ENCODE measurements at regions not wholly inside any gene's neighbourhood (a gene's known extent, or its start where the extent isn't known, plus 50 kb on each side); places are given as distances from the start of the nearest gene placed in this dataset.
"Not testable (repeated sequence)": the region's sequence is repeated elsewhere in the genome, so short reads cannot be mapped to it uniquely, and the experiment has no call there.

- H3K36me3 Mint-ChIP-seq (ENCODE audit: insufficient read depth, unreplicated experiment), result no peaks in the 10 kb centered on the region
- no peak overlapping the region for H3K27ac Mint-ChIP-seq (ENCODE audit: unreplicated experiment)
- peaks cover 6% of the 10 kb centered on the region for H3K9me3 Mint-ChIP-seq (ENCODE audit: low read depth, unreplicated experiment)
- intact Hi-C loops (cut with micrococcal nuclease; ENCODE audit: unreplicated experiment), result no loop called here
- no peaks in the 10 kb centered on the region for H3K27me3 Mint-ChIP-seq (ENCODE audit: unreplicated experiment)
- no peak overlapping the region for H3K4me3 Mint-ChIP-seq (ENCODE audit: low read depth, unreplicated experiment)
- no peaks in the 10 kb centered on the region for H3K4me1 Mint-ChIP-seq (ENCODE audit: low read depth, unreplicated experiment)
- no peak for DNase-seq
- CTCF ChIA-PET, result no interaction called here
- no peak for TF ChIP-seq CTCF (IDR thresholded peaks at IDR 0.05; ENCODE audit: unreplicated experiment)
- BruUV-seq (replicated peaks), result no TSS peak
These were observed 839.3 kb upstream of the GRIA3 start for GRCh38 chrX:122344816-122345215.

DNA sequence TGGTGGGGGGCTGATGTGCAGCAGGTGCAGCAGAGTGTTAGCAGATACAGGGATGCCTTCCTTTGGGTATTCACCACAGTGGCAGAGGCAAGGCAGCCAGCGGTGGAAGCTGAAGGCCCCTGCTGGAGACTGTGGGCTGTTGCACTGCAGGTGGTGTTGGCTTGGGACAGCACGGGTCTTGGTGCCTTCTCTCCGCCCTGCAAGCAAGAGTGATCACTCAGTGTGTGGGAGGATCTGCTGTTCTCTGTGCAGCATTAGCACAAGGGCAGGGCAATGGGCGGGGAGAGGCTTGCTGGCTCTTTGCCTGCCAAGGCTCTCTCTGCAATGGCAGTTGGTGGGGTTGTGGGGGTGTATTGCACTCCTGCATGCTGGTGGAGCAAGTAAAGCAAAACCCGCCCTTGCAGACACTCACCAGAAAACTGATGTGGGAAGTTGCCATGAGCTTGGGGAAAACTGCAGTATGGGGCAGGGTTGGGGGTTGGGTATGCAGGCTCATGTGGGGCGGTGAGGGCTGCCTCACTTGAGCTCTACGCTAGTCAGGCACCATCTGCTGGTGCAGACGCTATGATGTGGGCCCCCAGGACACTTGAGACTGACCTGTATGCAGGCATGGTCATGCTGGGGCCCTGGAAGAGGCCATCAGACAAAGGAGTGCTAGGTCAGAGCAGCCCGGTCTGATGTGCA lies 820.8 kb upstream of the GRIA3 start:
- no peaks in the 10 kb centered on the region for H3K27me3 Mint-ChIP-seq (ENCODE audit: unreplicated experiment)
- intact Hi-C loops (cut with micrococcal nuclease; ENCODE audit: unreplicated experiment), result no loop called here
- BruUV-seq (replicated peaks), result no TSS peak
- H3K36me3 Mint-ChIP-seq (ENCODE audit: insufficient read depth, unreplicated experiment), result no peaks in the 10 kb centered on the region
- DNase-seq, result no peak
- no peaks in the 10 kb centered on the region for H3K9me3 Mint-ChIP-seq (ENCODE audit: low read depth, unreplicated experiment)
- no peak overlapping the region for H3K4me3 Mint-ChIP-seq (ENCODE audit: low read depth, unreplicated experiment)
- no peak overlapping the region for H3K27ac Mint-ChIP-seq (ENCODE audit: unreplicated experiment)
- no peak for TF ChIP-seq CTCF (IDR thresholded peaks at IDR 0.05; ENCODE audit: unreplicated experiment)
- CTCF ChIA-PET, result no interaction called here
- H3K4me1 Mint-ChIP-seq (ENCODE audit: low read depth, unreplicated experiment), result no peaks in the 10 kb centered on the region

DNA sequence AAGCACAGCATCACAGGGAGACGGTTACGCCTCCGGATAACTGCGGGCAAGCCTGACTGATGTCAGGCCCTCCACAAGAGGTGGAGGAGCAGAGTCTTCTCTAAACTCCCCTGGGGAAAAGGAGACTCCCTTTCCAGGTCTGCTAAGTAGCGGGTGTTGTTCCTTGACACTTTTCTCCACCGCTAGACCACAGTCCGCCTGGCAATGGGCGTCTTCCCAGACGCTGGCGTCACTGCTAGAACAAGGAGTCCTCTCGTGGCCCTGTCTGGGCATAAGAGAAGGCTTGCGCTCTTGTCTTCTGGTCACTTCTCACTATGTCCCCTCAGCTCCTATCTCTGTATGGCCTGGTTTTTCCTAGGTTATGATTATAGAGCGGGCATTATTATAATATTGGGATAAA lies 808.5 kb upstream of the GRIA3 start:
- H3K27me3 Mint-ChIP-seq (ENCODE audit: unreplicated experiment); H3K9me3 Mint-ChIP-seq (ENCODE audit: low read depth, unreplicated experiment); BruUV-seq (replicated peaks); H3K4me3 Mint-ChIP-seq (ENCODE audit: low read depth, unreplicated experiment); DNase-seq; H3K27ac Mint-ChIP-seq (ENCODE audit: unreplicated experiment); H3K4me1 Mint-ChIP-seq (ENCODE audit: low read depth, unreplicated experiment); CTCF ChIA-PET; H3K36me3 Mint-ChIP-seq (ENCODE audit: insufficient read depth, unreplicated experiment); intact Hi-C loops (cut with micrococcal nuclease; ENCODE audit: unreplicated experiment): not testable (repeated sequence)

DNA sequence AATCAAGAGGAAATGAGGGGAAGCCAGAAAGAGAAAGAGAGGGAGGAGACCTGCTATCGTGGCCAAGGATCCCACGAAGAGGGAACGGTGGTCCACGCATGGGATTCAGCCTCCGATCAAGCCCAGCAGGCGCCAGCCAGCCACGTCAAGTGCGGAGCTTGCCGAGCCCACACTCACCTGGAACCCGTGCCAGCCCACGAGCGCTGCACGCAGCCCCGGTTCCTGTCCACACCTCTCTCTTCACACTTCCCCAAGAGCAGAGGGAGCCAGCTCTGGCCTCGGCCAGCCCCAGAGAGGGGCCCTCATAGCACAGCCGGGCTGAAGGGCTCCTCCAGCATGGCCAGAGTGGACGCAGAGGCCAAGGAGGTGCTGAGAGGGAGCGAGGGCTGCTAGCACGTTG lies 795.1 kb upstream of the GRIA3 start:
- TF ChIP-seq CTCF (IDR thresholded peaks at IDR 0.05; ENCODE audit: unreplicated experiment), result no peak
- Mint-ChIP-seq H3K36me3 (ENCODE audit: insufficient read depth, unreplicated experiment) (no peaks in the 10 kb centered on the region), H3K9me3 (ENCODE audit: low read depth, unreplicated experiment) (peaks cover 2% of the 10 kb centered on the region), H3K4me3 (ENCODE audit: low read depth, unreplicated experiment) (no peak overlapping the region), H3K27me3 (ENCODE audit: unreplicated experiment) (no peaks in the 10 kb centered on the region), H3K27ac (ENCODE audit: unreplicated experiment) (no peak overlapping the region), H3K4me1 (ENCODE audit: low read depth, unreplicated experiment) (no peaks in the 10 kb centered on the region)
- BruUV-seq (replicated peaks), result no TSS peak
- intact Hi-C loops (cut with micrococcal nuclease; ENCODE audit: unreplicated experiment), result no loop called here
- CTCF ChIA-PET, result no interaction called here
- no peak for DNase-seq

DNA sequence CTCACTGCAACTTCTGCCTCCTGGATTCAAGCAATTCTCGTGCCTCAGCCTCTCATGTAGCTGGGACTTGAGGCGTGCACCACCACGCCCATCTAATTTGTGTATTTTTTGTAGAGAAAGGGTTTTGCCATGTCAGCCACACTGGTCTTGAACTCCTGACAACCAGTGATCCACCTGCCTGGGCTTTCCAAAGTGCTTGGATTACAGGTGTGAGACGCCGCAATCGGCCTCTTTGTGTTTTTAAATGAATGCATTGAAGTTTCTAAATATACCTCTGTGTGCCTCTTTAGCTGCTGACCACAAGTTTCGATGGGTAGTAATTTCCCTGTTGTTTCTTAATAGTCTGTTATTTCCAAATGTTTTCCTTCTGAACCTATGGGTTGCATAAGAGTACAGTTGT lies 765.3 kb upstream of the GRIA3 start:
- H3K36me3 Mint-ChIP-seq (ENCODE audit: insufficient read depth, unreplicated experiment), result no peaks in the 10 kb centered on the region
- no peaks in the 10 kb centered on the region for H3K27me3 Mint-ChIP-seq (ENCODE audit: unreplicated experiment)
- H3K4me3 Mint-ChIP-seq (ENCODE audit: low read depth, unreplicated experiment), result no peak overlapping the region
- H3K27ac Mint-ChIP-seq (ENCODE audit: unreplicated experiment), result no peak overlapping the region
- BruUV-seq (replicated peaks), result no TSS peak
- no peaks in the 10 kb centered on the region for H3K9me3 Mint-ChIP-seq (ENCODE audit: low read depth, unreplicated experiment)
- no peak for DNase-seq
- CTCF ChIA-PET, result no interaction called here
- H3K4me1 Mint-ChIP-seq (ENCODE audit: low read depth, unreplicated experiment), result no peaks in the 10 kb centered on the region
- intact Hi-C loops (cut with micrococcal nuclease; ENCODE audit: unreplicated experiment), result no loop called here
- no peak for TF ChIP-seq CTCF (IDR thresholded peaks at IDR 0.05; ENCODE audit: unreplicated experiment)
